HG02981 (cell line): ENCODE measurements at regions not wholly inside any gene's neighbourhood (a gene's known extent, or its start where the extent isn't known, plus 50 kb on each side); places are given as distances from the start of the nearest gene placed in this dataset.

Experiments
- ATAC-seq: cut with Tn5 transposase; IDR thresholded peaks from one replicate; pipeline ENCODE4 v1.9.1; 2021; ENCODE audit warnings: mild to moderate bottlenecking, moderate library complexity; ENCODE audit not compliant: unreplicated experiment

- ATAC-seq: no peak
Observed at GRCh38 chr17:12522336-12522735, 143.4 kb upstream of the MYOCD start.

DNA sequence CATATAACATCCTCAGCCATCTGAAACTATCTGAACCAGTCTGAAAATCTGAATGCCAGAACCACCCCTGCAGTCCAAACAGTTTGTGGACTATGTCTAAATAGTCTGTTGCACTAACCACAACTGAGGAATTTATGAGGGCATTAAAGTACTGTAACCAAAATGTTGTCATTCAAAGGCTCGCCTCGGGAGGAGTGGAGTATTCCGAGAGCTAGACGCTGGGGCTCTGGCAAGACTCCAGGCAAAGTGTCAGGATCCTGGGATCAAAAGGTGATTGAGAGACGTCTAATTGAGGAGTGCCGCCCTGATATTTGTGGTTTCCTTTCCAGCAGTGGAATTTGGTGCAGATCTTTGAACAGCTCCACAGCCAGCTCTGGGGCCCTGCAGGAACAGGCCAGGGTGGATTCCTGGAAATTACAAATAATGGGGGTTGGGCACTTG lies 142.9 kb upstream of the MYOCD start:
- no peak for ATAC-seq

- ATAC-seq: no peak
Observed at GRCh38 chr17:12523244-12523643, 142.4 kb upstream of the MYOCD start.

GRCh38 chr17:12528036-12528435 lies 137.7 kb upstream of the MYOCD start:
- no peak for ATAC-seq

- ATAC-seq: no peak
Observed at GRCh38 chr17:12530161-12530560, 135.5 kb upstream of the MYOCD start.

- no peak for ATAC-seq
Observed at GRCh38 chr17:12536021-12536420, 129.7 kb upstream of the MYOCD start.

GRCh38 chr17:12536472-12536871 lies 129.2 kb upstream of the MYOCD start:
- no peak for ATAC-seq

DNA sequence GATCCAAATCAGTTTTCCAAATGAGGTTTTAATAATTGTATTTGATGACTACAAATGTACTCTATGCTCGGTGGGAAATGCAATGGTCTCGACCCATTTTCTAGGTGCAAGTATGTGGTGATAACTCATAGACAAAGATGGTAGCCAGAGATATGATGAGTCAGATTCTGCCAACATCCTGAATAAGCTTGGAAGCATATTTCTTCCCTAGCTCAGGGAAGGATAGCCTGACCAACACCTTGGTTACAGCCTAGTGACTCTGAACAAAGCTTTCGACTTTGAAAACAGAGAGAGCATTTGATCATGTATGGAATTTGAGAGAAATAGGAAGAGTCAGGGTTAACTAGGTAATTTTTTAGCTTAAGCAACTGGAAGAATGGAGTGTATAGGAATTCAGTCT lies 128.3 kb upstream of the MYOCD start:
- ATAC-seq: no peak

- no peak for ATAC-seq
Observed at GRCh38 chr17:12538003-12538402, 127.7 kb upstream of the MYOCD start.

DNA sequence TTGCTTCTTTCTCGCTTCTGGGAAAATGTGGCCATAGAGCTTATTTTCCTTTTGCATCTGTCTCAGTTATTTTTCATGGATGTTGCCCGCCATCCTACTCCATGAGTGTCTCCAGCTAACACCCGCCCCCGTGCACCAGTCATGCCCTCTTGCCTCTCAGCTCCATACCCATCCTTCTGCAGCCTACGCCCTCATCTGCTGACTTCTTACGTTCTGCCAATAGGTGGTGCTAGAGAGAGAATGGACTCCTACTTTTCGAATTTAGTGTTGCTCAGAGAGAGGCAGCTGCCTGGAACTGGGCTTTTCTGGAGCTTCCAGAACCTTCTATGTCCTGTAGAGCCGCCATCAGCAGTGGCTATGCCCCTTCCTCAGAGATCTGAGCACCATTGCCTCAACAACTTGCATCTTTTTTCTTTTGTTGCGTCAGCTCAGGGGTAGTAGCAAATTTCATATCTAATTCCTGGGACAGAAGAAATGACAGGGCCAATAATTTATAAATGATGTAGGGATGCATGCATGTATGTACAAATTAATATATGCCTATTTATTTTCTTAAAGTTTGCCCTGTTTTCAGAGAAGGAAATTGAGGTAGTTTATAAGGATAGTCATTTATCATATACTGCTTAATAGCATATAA lies 119.7 kb upstream of the MYOCD start:
- peak; percentile 69 for ATAC-seq

DNA sequence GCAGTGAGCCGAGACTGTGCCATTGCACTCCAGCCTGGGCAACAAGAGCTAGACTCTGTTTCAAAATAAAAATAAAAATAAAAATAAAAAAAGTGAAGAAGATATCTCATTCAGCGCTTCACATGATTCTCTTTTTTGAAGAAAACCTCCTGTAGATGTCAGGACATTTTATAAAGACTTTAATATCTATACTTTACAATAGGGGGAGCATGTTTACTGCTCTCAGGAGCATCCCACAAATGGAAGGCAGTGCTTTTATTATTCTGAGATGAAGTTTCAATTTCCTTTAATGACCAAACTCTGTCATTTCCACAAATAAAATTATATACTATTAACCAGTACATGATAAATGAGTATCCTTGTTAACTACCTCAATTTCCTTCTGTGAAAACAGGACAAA lies 118.7 kb upstream of the MYOCD start:
- no peak for ATAC-seq

- ATAC-seq: no peak
Observed at GRCh38 chr17:12547831-12548230, 117.9 kb upstream of the MYOCD start.

- ATAC-seq: no peak
Observed at GRCh38 chr17:12548558-12548957, 117.1 kb upstream of the MYOCD start.

DNA sequence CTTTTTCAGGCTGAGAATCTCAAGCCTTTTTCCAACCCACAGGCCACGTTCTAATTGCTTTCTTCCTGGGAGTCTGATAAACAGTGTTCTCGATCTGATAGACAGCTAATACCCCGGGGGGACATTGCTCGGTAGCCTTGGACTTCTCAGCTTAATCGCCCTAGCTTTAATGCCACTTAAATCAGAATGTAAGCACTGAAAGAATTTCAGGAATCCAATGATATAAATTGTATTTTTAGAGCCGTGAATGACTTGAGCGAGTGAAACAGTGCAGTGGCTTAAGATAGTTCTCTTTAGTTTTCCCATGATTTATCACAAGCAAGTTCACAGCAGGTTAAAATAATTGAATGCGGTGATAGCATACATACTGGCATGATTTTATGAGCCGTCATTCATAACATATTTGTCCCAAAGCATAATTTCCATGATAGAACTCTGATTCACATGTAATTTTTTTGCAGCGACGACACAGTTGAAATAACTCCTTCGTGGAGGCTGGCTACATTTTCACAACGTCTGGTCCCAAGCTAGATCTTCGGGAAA lies 116.1 kb upstream of the MYOCD start:
- ATAC-seq: no peak

- no peak for ATAC-seq
Observed at GRCh38 chr17:12553625-12554024, 112.1 kb upstream of the MYOCD start.

DNA sequence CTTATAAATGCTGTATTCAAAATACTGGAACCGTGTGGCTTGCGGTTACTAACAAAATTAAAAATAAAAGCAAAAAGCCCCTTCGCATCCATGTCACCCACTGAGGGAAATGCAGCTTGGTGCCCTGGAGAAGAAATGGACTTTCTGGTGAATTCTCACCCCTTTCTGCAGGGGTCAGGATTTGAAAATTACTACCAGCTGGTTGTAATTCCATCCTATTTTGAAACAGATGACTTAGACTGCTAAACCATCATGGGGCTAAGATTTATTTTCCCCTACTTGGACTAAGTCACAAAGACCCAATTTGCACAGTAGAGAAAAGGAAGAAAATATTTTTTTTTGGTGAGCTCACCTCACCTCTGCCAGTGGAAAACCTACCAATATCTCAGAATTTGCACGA lies 111.4 kb upstream of the MYOCD start:
- no peak for ATAC-seq

GRCh38 chr17:12566291-12566690 lies 99.4 kb upstream of the MYOCD start:
- ATAC-seq: no peak

DNA sequence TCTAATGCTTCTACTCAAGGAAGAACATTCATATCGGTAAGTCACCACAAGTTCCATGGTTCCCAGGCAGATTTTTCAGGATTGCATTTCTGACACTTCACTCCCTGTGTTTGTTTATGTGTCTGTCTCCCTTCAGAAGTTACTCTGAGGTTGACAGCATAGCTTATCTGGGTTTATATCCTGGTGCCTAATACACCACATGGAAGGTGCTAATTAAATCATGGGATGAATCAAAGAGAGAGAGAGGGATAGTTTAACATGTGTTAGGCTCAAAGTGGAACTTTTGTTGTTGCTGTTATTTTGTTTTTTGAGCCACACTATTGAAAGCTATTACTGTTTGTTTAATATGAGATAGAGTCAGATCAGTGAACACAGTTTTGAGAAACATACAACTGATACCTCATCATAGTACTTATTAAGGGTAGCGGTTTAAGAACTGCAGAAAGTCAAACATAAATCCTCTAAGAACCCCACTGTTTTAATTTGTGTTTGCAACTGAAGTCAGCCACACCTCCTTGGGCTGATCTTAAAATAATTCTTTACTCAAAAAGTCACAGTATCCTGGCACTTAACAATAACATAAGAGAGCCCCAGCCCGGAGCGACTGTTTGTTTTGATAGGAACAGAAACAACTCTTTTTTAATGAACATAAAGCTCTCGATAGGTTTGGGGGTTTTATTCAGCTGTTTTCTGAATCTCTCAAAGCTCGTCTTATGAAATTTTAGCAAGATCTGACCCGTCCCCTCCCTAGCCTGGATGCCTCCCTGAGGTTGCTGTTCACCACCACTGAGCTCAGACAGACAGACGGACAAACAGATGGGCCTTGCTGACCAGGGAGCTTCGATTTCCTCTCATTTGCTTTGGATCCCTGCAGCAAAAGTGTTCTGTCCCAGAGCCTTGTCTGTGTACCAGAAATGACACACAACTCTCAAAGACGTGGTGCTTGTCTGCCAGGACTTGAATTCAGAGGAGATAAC lies 98.3 kb upstream of the MYOCD start:
- no peak for ATAC-seq

GRCh38 chr17:12568358-12569251 lies 97.1 kb upstream of the MYOCD start:
- ATAC-seq: no peak

- ATAC-seq: no peak
Observed at GRCh38 chr17:12571606-12572005, 94.1 kb upstream of the MYOCD start.

GRCh38 chr17:12574525-12574924 lies 91.2 kb upstream of the MYOCD start:
- ATAC-seq: no peak
